ENCODE measurements at regions not wholly inside any gene's neighbourhood (a gene's known extent, or its start where the extent isn't known, plus 50 kb on each side); places are given as distances from the start of the nearest gene placed in this dataset.

GRCh38 chr16:6248199-6248598 lies 1084.4 kb upstream of the RBFOX1 start:
- DNase-seq = no peak

GRCh38 chr16:6247775-6248174 lies 1084.9 kb upstream of the RBFOX1 start:
- DNase-seq = no peak

GRCh38 chr16:6247150-6247549 lies 1085.5 kb upstream of the RBFOX1 start:
- no peak for DNase-seq

- no peak for DNase-seq
Observed at GRCh38 chr16:6246266-6246665, 1086.4 kb upstream of the RBFOX1 start.

- DNase-seq = no peak
Observed at GRCh38 chr16:6232056-6232455, 1100.6 kb upstream of the RBFOX1 start.

GRCh38 chr16:6231398-6231797 lies 1101.2 kb upstream of the RBFOX1 start:
- no peak for DNase-seq

- no peak for DNase-seq
Observed at GRCh38 chr16:6229186-6229585, 1103.5 kb upstream of the RBFOX1 start.

GRCh38 chr16:6218855-6219254 lies 1113.8 kb upstream of the RBFOX1 start:
- no peak for DNase-seq

- DNase-seq = no peak
Observed at GRCh38 chr16:6216836-6217235, 1115.8 kb upstream of the RBFOX1 start.

GRCh38 chr16:6211644-6212043 lies 1114.0 kb upstream of the EEF2KMT start:
- no peak for DNase-seq

GRCh38 chr16:6209355-6209930 lies 1111.8 kb upstream of the EEF2KMT start:
- no peak for DNase-seq

- no peak for DNase-seq
Observed at GRCh38 chr16:6207580-6207979, 1110.0 kb upstream of the EEF2KMT start.

- no peak for DNase-seq
Observed at GRCh38 chr16:6207124-6207523, 1109.5 kb upstream of the EEF2KMT start.

GRCh38 chr16:6206080-6206479 lies 1108.5 kb upstream of the EEF2KMT start:
- DNase-seq = no peak

- no peak for DNase-seq
Observed at GRCh38 chr16:6204945-6205344, 1107.3 kb upstream of the EEF2KMT start.

- no peak for DNase-seq
Observed at GRCh38 chr16:6200861-6201260, 1103.3 kb upstream of the EEF2KMT start.

- DNase-seq = no peak
Observed at GRCh38 chr16:6200271-6200670, 1102.7 kb upstream of the EEF2KMT start.

- DNase-seq = no peak
Observed at GRCh38 chr16:6195966-6196365, 1098.4 kb upstream of the EEF2KMT start.

GRCh38 chr16:6193718-6194117 lies 1096.1 kb upstream of the EEF2KMT start:
- DNase-seq = no peak

- no peak for DNase-seq
Observed at GRCh38 chr16:6192984-6193383, 1095.4 kb upstream of the EEF2KMT start.

- DNase-seq = no peak
Observed at GRCh38 chr16:6192532-6192931, 1094.9 kb upstream of the EEF2KMT start.

GRCh38 chr16:6190776-6191175 lies 1093.2 kb upstream of the EEF2KMT start:
- no peak for DNase-seq

- no peak for DNase-seq
Observed at GRCh38 chr16:6189216-6189615, 1091.6 kb upstream of the EEF2KMT start.

GRCh38 chr16:6177616-6178180 lies 1080.1 kb upstream of the EEF2KMT start:
- DNase-seq = no peak

- no peak for DNase-seq
Observed at GRCh38 chr16:6170022-6170421, 1072.4 kb upstream of the EEF2KMT start.

Measured in effector CD4-positive, alpha-beta T cell (primary cell).